B cell (primary cell): ENCODE measurements at regions not wholly inside any gene's neighbourhood (a gene's known extent, or its start where the extent isn't known, plus 50 kb on each side); places are given as distances from the start of the nearest gene placed in this dataset.

Experiments
- CTCF ChIP-seq: fragments of 200-600 bp; IDR thresholded peaks from one replicate; pipeline ENCODE4 v1.8.0; 2022; ENCODE audit warnings: antibody characterized with exemption, mild to moderate bottlenecking
- EZH2 ChIP-seq: IDR thresholded peaks from 2 replicates; pipeline ENCODE4 v1.6.1; 2012; ENCODE audit warnings: borderline replicate concordance, low read depth, mild to moderate bottlenecking, moderate library complexity, low read length; ENCODE audit not compliant: insufficient read depth, poor library complexity, severe bottlenecking

- TF ChIP-seq CTCF (no peak), EZH2 (no peak)
These were observed 272.8 kb upstream of the CPEB2 start for GRCh38 chr4:14729282-14730000.
